Stimulated activated CD4-positive, alpha-beta T cell treated with anti-CD3 and anti-CD28 coated beads, Interleukin-2, amount 100 ng/mL, for 24 hours (primary cell): ENCODE measurements at regions not wholly inside any gene's neighbourhood (a gene's known extent, or its start where the extent isn't known, plus 50 kb on each side); places are given as distances from the start of the nearest gene placed in this dataset.

ENCODE experiments used
- DNase-seq, 2 donors: peaks; one replicate each; pipeline ENCODE4 v3.0.0-alpha.2; 2020

DNA sequence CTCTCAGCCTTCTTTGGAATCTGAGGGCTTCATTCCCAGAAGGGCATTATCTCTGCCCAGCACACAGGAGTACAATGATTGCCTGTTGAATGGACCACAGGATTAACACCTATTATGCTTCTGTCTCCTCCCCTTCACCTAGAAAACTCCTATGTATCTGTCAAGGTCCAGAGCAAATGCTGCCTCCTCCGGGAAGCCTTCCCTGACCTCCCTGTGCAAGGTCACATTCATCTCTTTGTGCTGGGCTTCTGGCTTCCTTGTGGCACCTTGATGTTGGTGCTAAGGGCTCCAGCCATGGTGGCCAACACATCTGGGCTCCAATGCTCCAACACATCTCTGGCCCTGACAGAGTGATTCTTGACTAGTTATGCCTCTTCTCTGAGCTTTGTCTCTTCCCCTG lies 49.9 kb upstream of the ATP2B2 start:
- DNase-seq = no peak

GRCh38 chr3:10556312-10556711 lies 50.9 kb upstream of the ATP2B2 start:
- DNase-seq = no peak

DNA sequence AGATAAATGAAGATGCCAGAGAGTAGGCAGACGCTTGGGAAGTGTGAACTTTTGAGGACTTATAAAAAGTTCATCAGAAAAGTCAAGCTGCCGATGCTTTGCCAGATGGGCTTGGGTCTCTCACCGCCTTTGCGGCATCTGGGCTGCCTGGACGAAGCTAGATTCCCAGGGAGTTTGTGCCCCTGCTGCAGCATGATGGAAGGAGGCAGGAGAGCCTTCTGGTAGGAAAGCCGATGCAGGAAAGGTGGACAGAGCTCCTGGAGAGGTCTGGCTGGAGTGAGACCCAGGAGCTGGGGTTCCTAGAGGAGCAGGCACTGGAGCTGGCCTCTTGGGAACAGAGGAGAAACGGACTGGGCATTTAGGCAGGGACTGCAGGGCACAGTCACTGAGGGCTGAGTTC lies 51.9 kb upstream of the ATP2B2 start:
- peak in 1 of 2 donors; percentile 13 for DNase-seq

GRCh38 chr3:10557781-10558373 lies 52.5 kb upstream of the ATP2B2 start:
- DNase-seq = peak in 1 of 2 donors; percentile 14

DNA sequence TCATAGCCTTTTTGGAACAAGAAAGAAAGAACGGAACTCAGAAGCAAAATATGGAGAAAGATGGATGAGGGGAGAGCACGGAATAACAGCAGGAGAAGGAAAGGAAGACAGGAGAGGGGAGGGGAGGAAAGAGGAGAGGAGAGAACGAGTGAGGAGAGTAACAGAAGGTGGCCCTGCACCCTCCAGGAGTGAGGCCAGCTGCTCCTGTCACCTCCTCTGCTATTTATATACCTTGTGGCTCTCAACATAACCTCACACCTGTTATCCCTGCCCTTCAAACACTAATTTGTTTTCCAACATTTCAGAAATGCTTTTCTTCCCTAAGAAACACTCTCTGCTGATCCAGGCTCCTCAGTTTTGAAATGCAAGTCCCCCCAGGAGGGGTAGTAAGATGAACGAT lies 53.4 kb upstream of the ATP2B2 start:
- peak in 1 of 2 donors; percentile 1 for DNase-seq

DNA sequence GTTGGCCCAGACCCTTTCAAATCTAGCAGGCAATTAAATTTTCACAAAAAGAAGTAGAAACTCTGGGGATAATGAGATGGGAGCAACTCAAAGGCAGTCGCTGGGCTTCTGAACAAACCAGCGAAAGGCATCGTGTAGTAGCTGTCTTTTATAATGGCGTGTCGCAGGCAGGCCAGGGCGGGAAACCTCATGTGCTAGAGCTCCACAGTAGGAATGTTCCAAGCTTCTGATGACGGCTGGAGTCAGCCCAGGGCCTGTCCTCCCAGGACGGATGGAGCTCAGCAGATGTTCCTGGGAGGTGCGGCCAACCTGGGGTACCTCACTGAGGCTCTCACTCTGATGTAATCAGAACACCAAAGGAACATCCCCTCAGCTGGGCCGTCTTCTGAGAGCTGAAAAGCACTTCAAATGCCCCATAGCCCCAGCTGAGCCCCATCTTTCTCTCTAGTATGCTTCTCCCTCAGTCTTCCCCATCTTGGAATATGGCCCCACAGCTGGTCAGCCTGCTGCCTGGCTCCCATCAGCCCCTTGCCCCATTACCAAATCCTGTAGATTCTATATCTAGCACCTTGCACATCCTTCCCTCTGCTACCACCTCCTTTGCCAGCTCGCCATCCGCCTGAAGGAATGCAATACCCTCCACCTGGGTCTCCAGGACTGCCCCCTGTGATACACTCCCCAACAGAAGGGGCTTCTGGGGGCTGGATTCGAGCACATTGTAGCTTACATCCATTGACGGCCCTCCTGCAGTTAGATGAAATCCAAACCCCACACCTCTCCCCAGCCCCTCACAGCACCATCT lies 54.9 kb upstream of the ATP2B2 start:
- peak in 1 of 2 donors; percentile 12 for DNase-seq

DNA sequence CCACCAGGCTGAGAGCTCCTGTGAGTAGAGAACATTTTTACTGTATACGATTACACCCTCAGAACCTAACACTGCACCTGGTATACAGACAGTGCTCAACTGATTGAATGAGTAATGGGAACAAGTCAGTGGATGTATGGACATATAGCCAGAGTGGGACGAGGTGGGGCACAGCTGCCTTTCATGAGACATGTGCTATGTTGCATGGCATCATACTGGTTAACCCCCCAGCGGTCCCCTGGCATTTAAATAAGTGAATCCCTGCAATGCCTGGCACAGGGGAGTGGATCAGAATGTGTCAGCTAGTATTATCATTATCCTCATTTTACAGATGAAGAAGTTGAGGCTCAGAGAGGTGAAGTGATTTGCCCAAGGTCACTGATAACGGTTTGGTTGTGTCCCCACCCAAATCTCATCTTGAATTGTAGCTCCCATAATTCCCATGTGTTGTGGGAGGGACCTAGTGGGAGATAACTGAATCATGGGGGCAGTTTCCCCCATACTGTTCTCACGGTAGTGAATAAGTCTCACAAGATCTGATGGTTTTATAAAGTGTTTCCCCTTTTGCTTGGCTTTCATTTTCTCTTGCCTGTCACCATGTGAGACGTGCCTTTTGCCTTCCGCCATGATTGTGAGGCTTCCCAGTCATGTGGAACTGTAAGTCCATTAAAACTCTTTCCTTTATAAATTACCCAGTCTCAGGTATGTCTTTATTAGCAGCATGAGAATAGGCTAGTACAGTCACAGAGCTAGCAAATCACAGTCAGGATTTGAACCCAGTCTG lies 56.0 kb upstream of the ATP2B2 start:
- DNase-seq = peak in 1 of 2 donors; percentile 6

DNA sequence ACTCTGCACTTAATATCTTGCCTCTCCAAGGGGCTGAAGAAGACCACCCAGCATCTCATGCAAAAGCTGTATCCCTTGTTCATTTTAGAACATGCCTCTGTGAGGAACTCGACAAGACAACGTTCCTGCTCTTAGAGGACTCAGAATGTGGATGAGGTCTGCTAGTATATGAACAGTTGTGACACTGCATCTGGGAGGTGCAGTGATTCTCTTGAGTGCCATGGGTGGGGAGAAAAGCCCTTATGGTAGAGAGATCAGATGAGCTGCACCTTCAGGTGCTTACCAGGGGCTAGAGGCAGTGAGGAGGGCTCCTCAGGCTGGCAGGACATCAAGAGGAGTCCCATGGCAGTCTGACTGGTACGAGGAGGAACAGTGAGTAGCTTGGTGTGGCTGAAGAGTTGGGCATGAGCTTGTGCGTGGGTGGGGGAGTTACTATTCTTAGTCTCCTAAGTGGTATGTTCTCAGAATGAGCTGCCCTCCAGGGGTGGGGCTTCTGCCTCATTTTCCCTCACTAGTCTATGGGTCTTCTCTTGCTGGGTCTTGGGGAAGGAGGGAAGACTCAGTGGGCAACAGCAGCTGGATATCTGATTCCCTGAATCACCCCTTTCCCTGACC lies 56.7 kb upstream of the ATP2B2 start:
- DNase-seq = peak in 1 of 2 donors; percentile 8

GRCh38 chr3:10563396-10563795 lies 58.0 kb upstream of the ATP2B2 start:
- no peak for DNase-seq

DNA sequence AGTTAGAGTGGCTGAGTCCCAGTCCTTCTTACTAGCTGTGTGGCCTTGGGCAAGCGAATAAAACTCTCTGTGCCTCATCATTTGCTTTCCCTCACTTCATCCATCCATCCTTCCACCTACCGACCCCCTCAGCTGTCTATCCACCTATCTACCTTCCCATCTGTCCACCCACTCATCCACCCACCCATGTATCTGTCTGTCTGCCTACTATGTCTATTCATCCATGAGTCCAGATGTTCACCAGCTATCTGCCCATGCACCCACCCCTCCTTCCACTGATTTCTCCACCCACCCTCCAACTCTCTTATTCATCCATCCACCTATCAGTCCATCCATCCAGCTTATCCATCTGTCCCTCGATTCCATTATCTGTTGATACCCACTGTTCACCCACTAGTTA lies 60.4 kb upstream of the ATP2B2 start:
- no peak for DNase-seq

- DNase-seq = no peak
Measured at GRCh38 chr3:10566451-10566850, 61.1 kb upstream of the ATP2B2 start.

DNA sequence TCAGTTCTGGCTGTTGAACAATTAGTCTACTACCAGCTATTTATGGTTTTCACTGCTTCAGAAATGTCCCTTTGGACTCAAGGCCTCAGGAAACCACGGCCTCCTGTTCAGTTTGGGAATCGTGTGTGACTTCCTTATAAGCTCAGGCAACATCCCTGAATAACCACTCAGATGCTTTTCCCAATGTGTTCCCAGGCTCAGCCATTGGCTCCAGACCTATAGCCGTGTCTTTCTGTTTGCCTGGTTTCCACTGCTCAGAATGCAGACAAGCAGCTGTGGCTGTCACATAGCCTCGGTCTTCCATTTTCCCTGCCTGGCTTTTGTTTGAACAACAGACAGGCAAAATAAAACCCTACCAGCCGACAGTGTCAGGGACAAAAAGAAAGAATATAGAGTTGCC lies 63.2 kb upstream of the ATP2B2 start:
- no peak for DNase-seq

- DNase-seq = no peak
Measured at GRCh38 chr3:10570196-10570946, 65.0 kb upstream of the ATP2B2 start.

GRCh38 chr3:10574101-10574620 lies 68.8 kb upstream of the ATP2B2 start:
- no peak for DNase-seq

DNA sequence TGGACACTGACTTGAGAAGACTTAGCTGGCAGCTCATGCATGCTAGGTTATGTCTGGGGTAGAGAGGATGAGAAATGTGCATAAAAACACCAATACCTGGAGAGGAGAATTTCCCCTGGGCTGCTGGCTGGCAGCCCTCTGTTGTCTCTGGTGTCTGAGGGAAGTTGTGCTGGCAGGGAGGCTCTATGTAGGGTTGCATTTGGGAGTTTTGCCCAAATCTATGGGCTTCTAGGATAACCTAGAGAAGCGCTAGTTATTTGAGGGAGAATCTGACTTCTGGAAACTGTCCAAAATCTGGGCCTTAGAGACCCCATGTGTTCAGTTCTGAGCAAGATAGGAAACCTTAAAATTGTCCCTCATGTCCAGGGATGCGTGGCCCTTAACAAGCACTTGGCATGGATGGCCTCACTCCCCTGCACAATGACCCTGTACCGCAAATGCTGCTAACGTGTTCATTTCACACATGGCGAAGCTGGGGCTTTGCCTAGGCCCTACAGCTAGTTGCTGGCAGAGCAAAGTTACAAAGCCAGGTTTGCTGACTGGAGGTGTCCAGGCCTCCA lies 70.3 kb upstream of the ATP2B2 start:
- DNase-seq = no peak

GRCh38 chr3:10577486-10577885 lies 72.1 kb upstream of the ATP2B2 start:
- no peak for DNase-seq

GRCh38 chr3:10580426-10580825 lies 75.0 kb upstream of the ATP2B2 start:
- no peak for DNase-seq

- DNase-seq = no peak
Measured at GRCh38 chr3:10581251-10581650, 75.9 kb upstream of the ATP2B2 start.

DNA sequence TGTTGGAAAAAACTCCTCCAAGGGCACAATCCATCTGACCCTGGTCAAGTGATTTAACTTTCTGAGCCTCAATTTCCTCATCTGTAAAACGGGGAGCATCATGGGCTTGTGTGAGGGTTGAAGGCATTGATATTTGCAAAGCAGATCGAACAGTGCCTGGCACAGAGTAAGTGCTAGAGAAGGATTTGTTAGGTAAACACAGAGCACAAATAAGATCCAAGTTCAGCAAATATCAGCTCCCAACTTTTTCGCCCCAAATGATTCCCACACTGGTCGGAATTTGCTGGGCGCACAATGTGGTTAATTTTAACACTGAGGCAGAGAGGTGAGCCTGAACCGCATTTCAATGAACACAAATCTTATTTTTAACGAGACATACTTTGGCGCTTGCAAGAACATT lies 76.3 kb upstream of the ATP2B2 start:
- DNase-seq = no peak

GRCh38 chr3:10582733-10583132 lies 77.3 kb upstream of the ATP2B2 start:
- DNase-seq = no peak

DNA sequence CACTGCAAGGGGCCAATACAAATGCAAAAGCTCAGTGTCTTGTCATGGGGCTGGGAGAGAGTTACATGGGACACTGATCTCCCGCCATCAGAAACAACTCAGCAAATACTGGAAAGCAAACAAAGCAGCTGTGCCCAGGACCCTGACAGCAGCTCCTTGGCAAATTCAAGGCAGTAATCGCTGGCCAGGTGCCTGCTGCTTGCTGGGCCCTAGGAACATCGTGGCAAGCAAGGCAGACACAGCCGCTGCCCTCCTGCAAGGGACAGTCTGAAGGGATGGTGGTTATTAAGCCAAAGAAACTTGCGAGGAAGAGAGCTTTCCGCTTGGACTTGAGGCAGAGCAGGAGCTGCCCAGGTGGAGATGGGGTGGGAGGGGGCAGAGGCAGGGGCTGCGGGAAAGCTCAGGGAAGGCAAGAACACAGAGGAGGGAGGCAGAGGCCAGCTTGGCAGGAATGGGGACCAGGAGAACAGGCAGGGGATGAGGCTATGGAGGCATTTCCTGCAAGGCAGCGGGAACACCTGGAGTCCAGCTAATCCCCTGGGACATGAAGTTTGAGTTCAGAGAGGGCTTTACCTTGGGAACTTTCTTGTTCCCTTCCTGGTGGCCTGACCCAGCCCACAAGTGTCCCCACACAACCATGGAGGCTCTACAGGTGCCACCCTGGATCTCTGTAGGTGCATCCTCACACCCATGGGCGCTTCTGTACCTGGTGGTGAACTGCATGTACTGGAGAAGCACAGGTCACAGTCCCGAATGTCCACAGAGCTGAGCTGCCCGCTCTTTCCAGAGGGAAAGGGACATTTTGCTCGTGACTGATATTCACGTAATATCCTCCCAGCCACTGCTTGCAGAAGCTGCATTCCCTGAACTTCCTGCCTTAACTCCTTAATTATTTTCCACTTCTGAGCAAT lies 78.7 kb upstream of the ATP2B2 start:
- no peak for DNase-seq
